ENCODE measurements at regions not wholly inside any gene's neighbourhood (a gene's known extent, or its start where the extent isn't known, plus 50 kb on each side); places are given as distances from the start of the nearest gene placed in this dataset.

DNA sequence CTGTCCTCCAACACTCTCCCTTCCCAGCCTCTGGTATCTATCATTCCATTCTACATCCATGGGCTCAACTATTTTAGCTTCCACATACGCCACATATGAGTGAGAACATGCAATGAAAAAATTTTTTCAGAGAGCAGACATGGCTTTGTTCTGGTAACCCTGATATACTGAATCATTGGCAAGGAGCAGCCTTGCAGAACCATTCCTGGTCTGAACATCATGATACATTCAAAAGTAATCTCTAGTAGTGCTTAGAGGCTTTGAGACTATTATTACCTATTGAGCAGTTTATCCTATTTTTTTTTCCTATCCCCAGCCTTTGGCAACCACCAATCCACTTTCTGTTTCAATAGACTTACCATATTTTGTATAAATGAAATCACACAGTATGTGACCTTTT lies 393.1 kb upstream of the KCNH7 start:
- ATAC-seq (no peak), DNase-seq (no peak)
- intact Hi-C loops (cut with micrococcal nuclease): no loop called here

DNA sequence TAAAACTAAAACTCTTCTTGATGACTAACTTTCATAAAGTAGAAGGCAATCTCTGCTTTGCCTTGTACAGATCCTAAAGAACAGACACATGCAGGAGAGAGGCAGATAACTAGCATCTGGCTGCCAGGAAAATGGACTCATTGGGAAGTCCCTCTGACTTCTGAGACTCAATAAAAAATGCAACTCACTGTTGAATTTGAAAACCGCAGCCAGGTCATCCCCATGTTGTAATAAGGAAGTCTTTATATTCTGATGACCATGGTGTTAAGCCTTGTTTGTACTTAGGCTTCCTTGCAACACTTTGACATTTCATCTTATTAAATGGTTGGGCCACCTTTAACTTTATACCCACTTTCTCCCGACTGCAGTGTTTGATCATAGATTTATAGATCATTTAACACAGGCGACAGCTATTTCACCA lies 375.1 kb upstream of the KCNH7 start:
- intact Hi-C loops (cut with micrococcal nuclease): no loop called here
- ATAC-seq (no peak), DNase-seq (no peak)

DNA sequence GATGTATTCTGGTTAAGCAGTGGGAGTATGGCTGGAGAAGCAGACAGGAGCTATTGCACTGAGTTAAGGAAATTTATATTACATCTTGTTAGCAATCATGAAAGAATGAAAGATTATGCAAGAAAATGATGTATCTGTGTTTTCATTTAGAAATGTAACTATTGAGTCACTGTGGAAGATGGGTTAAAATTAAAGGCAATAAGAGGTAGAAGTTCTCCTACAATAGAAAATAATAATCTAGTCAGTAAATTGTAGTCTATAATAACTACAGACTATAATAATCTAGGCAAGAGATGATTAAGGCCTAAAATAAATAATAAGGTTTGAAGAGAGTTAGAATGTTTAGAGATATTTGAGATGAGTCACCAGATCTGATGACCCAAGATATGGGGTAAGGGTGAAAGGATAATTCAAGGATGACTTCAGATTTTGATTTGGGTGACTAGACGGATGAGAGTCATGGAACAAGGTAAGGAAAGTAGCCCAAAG lies 371.9 kb upstream of the KCNH7 start:
- intact Hi-C loops (cut with micrococcal nuclease): no loop called here
- DNase-seq (no peak), ATAC-seq (no peak)

DNA sequence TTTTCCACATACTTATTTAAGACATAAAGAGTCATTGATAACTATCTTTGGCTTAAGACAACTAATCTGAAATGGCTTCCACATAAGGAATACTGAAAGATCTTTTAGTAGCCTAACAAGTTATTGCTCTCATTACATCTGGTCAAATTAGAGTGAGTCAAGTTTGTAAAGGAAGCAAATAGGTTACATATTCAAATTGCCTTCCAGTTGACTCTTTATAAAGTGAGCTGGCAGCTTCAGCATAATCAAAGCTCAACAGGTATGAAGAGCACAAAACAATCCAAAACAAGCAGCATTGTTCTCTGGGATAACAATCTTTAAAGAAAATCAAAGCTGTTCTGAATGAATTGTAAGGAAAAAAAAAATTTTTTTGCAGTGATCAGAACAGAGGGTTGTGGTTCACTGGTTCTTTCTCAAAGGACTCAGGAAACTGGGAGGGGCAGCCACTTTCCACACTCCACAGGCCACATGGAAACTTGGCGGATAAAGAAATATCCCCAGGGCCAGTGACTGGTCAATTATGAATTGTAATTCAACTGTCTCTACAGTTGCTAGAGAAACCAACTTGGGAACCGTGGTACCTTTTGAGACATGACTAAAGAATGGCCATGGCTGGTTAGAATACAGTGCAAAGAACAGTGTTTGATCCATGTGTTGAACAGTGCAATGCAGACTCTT lies 369.3 kb upstream of the KCNH7 start:
- DNase-seq: no peak
- no peak for ATAC-seq
- intact Hi-C loops (cut with micrococcal nuclease): no loop called here

DNA sequence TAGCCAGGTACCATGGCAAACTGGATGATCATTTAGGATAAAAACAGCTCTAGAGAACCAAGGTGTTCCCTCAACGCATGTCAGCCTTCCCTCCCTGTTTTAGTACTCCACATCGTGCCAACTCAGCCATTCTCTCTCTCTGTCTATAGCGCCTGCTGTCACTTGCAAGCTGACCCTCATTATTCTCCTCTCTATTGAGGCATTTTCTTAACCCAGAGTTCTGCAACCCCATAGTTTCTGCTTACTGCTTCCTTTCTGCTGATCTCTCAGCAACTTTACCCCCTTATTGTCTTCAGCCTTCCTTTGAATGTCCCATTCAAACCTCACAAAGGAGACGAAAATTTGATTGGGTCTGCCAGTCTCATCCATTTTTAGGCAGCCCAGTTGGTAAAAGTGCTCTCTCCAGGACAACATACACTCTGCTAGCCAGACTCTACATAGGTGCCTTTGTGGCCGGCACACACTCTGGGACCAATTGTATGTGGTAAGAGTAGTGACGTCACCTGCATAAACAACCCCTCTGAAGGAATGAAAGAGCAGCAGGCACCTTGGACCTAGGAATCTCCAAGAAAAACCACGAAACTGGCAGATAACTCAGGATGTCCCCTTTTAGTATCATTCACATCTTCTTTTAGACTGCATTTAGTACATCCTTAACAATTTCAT lies 367.2 kb upstream of the KCNH7 start:
- intact Hi-C loops (cut with micrococcal nuclease): no loop called here
- ATAC-seq: no peak
- no peak for DNase-seq

DNA sequence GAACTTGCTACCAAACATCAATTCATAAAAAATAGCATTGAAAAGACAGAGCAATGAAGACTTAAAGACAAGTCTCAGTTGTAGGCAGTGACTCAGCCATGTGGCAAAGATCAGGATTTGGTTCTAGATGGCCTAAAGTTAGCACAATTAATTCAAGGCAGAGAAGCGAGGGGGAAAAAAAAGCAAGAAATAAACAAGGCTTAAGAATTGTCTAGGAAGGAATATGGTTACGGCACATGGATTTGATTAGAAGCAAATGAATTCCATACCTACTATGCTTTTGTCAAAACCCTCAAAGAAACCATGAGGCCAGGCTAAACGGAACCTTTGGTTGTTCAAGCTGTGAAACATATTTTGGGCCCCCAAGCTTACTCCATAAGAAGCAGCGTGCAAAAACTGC lies 362.2 kb upstream of the KCNH7 start:
- no peak for DNase-seq
- no peak for ATAC-seq
- intact Hi-C loops (cut with micrococcal nuclease): no loop called here

DNA sequence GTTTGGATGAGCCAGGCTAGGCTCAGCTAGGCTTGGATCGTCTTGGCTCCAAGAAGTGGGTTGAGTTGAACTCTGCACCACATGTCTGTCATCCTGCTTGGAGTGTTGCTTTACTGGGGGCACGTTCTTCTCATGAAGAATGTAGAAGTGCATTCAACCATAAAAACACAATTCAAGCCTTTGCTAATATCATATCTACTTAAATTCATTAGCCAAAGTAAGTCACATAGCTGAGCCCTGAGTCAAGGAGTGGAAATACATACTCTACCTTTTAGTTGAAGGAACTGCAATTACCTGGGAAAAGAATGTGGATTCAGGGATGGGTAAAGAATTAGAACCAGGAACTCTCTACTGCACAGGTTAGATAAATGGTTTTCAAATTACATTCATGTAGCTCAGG lies 360.4 kb upstream of the KCNH7 start:
- DNase-seq (no peak), ATAC-seq (no peak)
- intact Hi-C loops (cut with micrococcal nuclease): loop anchor here (10.0 kb wide), 1 partner anchor 1226 kb away; no protein-coding TSS in a partner anchor

DNA sequence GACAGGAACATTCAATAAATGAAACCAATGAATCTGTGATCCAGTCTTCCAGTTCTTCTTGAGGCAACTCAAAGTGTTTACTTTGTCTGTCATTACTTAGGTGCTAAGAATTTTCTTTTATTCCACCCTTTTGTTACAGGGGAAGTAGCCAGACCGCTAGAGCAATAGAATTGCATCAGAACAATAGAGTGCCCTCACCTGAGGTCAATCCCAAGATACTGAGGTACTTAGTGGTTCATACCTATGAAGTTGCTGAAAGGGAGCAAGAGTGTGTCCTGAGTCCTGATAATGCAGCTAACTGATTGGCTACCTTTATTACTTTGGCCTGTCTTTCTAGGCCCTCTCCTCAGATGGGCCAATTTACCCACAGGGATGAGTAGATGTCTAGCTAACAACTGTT lies 359.4 kb upstream of the KCNH7 start:
- intact Hi-C loops (cut with micrococcal nuclease): loop anchor here (10.0 kb wide), 1 partner anchor 1227 kb away; no protein-coding TSS in a partner anchor
- DNase-seq: no peak
- no peak for ATAC-seq

DNA sequence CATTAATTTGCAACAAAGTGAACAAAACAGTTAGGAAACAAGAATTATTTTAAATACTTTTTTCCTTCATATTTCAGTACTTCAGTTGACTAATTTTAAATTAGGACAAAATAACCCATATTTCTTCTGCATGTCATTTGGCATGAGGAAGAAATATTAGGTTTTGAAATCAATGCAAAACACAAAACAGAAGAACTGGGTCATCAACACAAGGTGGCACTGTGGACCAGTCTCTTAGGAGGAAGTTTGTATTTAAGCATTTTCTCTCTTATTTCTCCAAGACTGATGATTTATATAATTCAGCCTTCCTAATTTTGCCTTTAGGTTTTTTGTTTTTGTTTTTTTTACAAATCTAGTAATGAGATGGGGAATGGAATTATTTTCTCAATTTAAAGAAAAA lies 352.8 kb upstream of the KCNH7 start:
- DNase-seq (no peak), ATAC-seq (no peak)
- intact Hi-C loops (cut with micrococcal nuclease): loop anchor here (10.0 kb wide), 1 partner anchor 1233 kb away; no protein-coding TSS in a partner anchor

DNA sequence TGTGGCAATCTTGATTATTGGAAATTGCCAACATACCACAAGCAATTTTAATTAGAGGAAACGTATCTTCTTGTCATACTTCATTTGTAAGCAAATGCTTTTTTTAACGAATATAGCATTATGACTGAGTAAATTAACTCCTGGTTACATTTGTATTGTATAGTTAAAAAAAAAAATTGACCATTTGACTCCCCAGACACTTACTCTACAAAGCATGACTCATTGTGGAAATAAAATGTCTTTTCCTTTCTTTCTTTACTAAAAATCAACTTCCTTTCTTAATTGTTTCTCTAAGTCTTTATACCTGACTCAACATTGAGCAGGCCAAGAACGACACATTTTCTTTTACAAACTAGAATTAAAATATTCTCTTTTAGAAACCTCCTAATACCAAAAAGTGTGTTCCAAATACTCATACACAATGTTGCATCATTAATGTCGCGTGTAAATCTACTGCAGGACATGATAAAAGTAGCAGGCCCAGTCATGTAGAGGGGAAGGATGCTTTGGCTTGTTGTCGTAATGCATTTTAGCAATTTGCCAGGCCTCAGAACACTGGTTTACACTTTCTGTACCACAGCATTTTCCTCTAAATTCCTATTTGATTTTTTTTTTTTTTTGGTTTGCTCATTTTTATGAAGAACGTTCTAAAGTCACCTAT lies 349.6 kb upstream of the KCNH7 start:
- no peak for ATAC-seq
- DNase-seq: no peak
- intact Hi-C loops (cut with micrococcal nuclease): no loop called here

DNA sequence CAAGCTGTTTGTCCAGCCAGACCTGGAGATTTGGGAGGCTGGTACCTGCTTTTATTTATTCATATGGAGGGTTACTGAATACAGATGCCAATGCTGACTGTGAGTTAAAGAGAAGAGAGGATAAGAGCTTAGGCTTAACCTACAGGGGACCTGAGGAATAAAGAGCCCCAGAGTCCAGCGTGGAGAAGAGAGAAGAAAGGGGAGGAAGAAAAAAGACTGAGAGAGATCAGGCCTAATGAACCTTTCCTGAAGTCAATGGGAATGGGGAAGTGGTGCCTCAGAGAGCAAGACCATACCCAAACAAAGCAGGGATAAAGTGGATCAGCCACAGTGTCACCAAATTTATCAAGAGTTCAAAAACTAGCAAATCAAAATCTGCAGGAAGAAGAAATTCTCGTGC lies 348.6 kb upstream of the KCNH7 start:
- ATAC-seq: no peak
- DNase-seq: no peak
- intact Hi-C loops (cut with micrococcal nuclease): no loop called here

DNA sequence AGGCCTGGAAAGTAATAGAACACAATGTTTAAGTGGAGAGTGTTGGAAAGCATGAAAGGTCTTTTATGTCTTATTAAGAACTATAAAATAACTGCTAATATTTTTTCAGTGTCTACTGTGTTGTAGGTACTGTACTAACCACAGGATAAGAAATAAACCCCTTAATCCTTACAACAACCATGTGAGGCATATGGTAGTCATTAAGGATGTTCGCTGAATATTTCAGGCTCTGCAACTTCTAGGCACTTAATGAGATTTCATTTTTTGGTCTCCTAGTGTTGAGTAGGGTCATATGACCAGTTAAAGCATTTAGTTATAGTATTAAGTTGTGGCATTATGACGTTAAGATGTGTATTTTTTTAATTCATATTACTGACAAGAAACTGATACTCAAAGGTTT lies 346.6 kb upstream of the KCNH7 start:
- intact Hi-C loops (cut with micrococcal nuclease): no loop called here
- ATAC-seq (no peak), DNase-seq (no peak)

DNA sequence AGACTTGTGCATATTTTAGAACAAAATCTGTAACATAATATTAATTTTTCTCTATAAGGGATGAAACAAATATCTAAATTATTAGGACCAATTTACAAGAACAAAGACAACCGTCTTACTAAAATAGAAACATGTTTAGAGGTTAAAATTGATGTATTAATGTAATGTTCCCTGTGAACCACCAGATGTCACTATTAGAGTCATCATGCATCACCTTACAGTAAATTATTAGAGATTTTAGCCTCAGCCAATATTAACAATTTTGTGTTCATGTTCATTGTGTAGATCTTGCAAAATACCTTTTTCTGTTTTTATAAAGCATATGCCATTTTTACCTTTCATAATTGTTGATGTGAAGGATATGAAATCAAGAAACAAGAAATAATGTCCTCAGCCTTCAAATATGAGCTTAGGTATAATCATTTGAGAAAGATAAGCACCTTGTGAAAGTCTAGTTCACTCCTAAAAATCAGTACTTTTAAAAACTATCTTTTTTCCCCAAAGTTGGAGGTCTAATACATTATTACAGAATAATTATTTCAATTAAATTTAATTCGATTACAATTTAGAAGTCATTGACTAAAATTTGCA lies 344.3 kb upstream of the KCNH7 start:
- DNase-seq (no peak), ATAC-seq (no peak)
- intact Hi-C loops (cut with micrococcal nuclease): loop anchor here (5.0 kb wide), 1 partner anchor 1294 kb away; no protein-coding TSS in a partner anchor

DNA sequence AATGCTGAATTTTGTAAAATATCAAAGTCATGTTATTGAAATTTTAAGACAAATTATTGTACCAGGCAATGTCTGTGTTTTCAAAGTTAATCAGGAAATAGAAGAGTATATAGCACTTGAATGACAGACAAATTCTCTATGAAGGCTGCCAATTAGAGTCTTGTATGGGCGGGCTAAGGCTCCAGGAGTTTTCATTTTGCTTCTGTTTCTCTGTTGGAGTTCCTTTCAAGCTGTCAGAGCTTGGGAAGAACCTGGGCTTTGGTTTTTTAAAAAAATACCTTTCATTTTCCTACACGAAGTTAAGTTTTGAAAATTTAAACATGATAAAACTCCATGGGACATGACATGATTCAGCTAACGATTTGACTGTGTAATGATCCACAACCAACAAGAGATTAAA lies 339.0 kb upstream of the KCNH7 start:
- DNase-seq: no peak
- ATAC-seq: no peak
- intact Hi-C loops (cut with micrococcal nuclease): no loop called here

DNA sequence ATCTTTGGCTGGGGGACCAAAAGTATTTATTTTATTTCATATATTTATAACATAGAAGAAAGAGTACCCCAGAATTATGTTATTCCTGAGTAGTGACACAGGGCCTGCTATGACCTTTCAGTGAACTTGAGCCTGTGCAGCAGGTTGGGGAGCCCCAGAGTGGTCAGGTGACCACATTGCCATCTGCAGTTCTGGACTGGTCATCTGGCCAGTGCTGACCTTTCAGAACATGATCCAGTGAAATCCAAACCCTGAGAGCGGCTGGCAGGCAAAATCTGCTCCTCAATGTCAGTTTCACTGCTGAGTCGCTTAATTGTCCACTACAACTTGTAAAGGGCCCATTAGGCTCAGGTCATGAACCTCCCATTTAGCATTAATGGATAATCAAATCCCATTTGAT lies 336.7 kb upstream of the KCNH7 start:
- DNase-seq (no peak), ATAC-seq (no peak)
- intact Hi-C loops (cut with micrococcal nuclease): no loop called here

DNA sequence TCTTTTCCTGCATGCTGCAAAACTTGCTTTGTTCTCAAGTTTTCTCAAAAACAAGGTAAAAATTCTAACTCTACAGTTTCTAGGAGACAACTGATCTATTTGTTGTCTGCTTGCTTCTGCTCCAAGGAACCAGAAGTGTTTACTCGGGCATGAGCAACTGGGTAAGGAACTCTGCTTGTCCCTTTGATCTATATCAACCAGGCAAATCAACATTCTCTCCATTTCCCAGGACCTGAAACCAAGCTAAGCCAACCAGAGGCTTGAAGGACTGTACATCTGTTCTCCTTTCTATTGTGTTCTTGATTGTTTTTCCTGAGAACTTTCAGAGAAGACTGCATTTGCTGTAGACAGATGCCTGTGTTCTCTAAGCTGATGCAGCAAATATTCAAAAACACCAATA lies 335.0 kb upstream of the KCNH7 start:
- ATAC-seq: no peak
- intact Hi-C loops (cut with micrococcal nuclease): no loop called here
- DNase-seq: no peak

DNA sequence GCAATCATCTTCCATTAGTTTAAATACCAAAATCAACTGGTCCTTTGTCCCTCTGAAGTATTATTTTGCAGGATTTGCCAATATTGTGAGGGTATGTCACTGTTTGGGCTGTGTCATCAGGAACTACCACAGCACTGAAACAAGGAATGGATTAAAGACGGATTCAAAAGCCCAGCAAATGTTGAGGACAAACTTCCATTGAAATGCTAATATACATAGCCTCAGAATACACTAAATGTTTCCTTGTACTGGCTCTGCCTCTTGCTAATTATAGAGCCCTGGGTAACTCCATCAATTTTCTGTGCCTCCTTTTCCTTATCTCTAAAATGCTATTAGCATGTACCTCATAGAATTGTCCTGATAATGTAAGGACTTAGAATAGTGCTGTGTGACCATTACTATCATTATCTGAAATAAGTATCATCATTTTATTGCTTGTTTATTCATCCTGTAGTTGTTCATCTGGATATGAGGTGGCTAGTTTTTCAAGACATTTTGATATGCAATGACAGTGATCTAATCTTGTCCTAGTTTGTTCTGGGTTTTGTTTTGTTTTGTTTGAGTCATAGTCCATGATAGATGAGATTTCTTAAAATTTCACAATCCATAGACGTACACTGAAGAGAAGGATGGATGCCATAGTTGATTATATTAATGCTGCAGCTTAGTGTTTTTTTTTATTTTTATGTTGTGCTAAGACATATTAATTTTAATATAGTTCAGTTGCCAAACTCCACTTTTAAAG lies 333.4 kb upstream of the KCNH7 start:
- intact Hi-C loops (cut with micrococcal nuclease): no loop called here
- ATAC-seq (no peak), DNase-seq (no peak)

DNA sequence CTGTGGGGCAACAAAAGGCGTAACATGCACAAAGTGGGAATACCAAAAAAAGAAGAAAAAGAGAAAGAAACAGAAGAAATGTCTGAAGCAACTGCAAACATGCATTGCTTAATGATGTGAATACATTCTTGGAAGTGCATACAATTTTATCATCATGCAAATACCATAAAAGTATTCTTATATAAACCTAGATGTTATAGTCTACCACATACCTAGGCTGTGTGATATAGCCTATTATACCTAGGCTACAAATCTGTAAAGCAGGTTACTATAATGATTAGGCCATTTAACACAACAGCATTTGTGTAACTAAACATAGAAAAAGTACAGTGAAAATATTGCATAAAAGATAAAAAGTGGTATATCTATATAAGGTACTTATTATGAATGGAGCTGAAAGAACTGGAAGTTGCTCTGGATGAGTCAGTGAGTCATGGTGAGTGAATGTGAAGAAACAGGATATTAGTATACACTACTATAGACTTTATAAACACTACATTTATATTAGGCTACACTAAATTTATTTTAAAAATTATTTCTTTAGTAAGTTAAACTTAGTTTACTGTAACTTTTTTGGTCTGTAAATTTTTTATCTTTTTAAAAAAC lies 319.4 kb upstream of the KCNH7 start:
- intact Hi-C loops (cut with micrococcal nuclease): no loop called here
- no peak for DNase-seq
- ATAC-seq: no peak

DNA sequence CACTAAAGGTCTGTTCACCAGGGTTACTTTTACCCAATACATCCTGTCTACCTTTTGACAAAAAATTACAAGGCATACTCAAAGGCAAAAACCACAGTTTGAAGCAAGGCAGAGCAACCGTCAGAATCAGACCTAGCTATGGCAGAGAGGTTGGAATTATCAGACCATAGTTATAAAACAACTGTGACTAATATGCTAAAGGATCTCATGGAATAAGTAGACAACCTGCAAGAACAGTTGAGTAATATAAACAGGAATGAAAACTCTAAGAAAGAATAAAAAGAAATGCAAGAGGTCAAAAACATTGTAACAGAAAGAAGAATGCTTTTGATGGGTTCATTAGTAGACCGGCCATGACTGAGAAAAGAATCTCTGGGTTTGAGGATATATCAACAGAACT lies 318.8 kb upstream of the KCNH7 start:
- DNase-seq: no peak
- intact Hi-C loops (cut with micrococcal nuclease): no loop called here

More for the DNA sequence above, 318.8 kb upstream of the KCNH7 start:
- ATAC-seq: no peak

Measured in left ventricle myocardium superior (tissue), 1 donor.